Skeletal muscle tissue (tissue), 3 donors: ENCODE measurements at regions not wholly inside any gene's neighbourhood (a gene's known extent, or its start where the extent isn't known, plus 50 kb on each side); places are given as distances from the start of the nearest gene placed in this dataset.
"Not testable (repeated sequence)": the region's sequence is repeated elsewhere in the genome, so short reads cannot be mapped to it uniquely, and the experiment has no call there.

Experiments
- H3K27ac ChIP-seq: one replicate; pipeline ENCODE4 v1.7.0; 2013; ENCODE audit warnings: mild to moderate bottlenecking, low read depth, low read length, inconsistent platforms
- H3K27me3 ChIP-seq, 3 donors: one replicate each; pipeline ENCODE4 v1.7.0; 2013; ENCODE audit warnings: low read length in 3 of 3; ENCODE audit not compliant: control insufficient read depth in 3 of 3, insufficient read depth in 3 of 3
- H3K36me3 ChIP-seq, 3 donors: one replicate each; pipeline ENCODE4 v1.7.0; 2013; ENCODE audit warnings: low read length in 3 of 3; ENCODE audit not compliant: control insufficient read depth in 3 of 3, insufficient read depth in 3 of 3
- H3K4me1 ChIP-seq, 3 donors: one replicate each; pipeline ENCODE4 v1.7.0; 2013; ENCODE audit warnings: low read length in 3 of 3, mild to moderate bottlenecking in 3 of 3; ENCODE audit not compliant: control insufficient read depth in 3 of 3, insufficient read depth in 3 of 3
- H3K4me3 ChIP-seq, 3 donors: one replicate each; pipeline ENCODE4 v1.7.0; 2013; ENCODE audit warnings: low read length in 3 of 3
- H3K9ac ChIP-seq, 3 donors: one replicate each; pipeline ENCODE4 v1.7.0; 2013; ENCODE audit warnings: low read length in 3 of 3, mild to moderate bottlenecking in 3 of 3, moderate library complexity in 2 of 3, low read depth in 1 of 3
- H3K9me3 ChIP-seq, 3 donors: one replicate each; pipeline ENCODE4 v1.7.0; 2013; ENCODE audit warnings: low read length in 3 of 3; ENCODE audit not compliant: control insufficient read depth in 3 of 3
- donor health status: Osteomylitis.

- no peak overlapping the region for H3K27ac ChIP-seq
- H3K4me1 ChIP-seq: no peaks in the 10 kb centered on the region
- no peaks in the 10 kb centered on the region for H3K36me3 ChIP-seq
- H3K27me3 ChIP-seq: no peaks in the 10 kb centered on the region
- no peak overlapping the region for H3K9ac ChIP-seq
- no peaks in the 10 kb centered on the region for H3K9me3 ChIP-seq
- H3K4me3 ChIP-seq: no peak overlapping the region
Observed at GRCh38 chr6:130713144-130713543, 114.1 kb upstream of the SMLR1 start.

DNA sequence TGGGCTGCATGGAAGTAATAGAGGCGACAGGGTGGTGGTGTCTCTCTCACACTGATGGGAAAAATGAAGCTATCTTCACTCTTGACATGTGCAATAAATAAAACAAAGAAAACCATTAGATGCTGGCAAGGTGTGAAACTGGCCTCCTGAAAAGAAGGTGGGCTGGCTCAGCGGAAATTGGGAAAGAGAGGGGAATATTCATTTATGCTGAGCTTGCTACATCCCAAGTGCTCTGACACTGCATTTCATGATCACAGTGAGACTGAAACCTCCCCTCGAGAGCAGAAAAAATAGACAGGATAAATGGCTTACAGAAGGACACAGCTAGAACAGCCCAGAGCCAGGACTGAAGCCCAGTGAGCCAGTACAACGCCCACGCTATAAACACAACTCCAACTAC, 112.1 kb upstream of the SMLR1 start:
- H3K4me3 ChIP-seq: no peak overlapping the region
- H3K27me3 ChIP-seq: no peaks in the 10 kb centered on the region
- H3K4me1 ChIP-seq: no peaks in the 10 kb centered on the region
- H3K27ac ChIP-seq: no peak overlapping the region
- no peak overlapping the region for H3K9ac ChIP-seq
- H3K9me3 ChIP-seq: no peaks in the 10 kb centered on the region
- no peaks in the 10 kb centered on the region for H3K36me3 ChIP-seq

DNA sequence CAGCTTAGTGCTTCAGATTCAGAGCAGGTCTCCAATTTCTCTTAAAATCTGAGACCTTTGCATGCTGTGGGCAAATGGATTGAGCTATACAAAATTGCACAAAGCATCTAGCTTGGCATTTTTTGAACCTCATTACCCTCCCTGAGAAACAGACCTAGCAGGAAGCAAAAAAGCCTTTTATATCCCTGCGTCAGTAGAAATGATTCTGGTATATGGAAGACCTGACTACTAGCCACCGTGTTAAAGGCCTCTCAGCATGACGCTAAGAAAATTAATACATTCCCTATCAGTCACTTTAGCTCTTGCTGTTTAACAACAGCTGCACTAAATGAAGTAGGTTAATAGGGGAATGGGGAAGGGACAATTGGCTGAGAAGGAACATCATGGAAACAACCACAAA, 110.7 kb upstream of the SMLR1 start:
- Histone ChIP-seq H3K4me3 (no peak overlapping the region), H3K27ac (no peak overlapping the region), H3K27me3 (no peaks in the 10 kb centered on the region), H3K4me1 (no peaks in the 10 kb centered on the region), H3K36me3 (no peaks in the 10 kb centered on the region), H3K9ac (no peak overlapping the region), H3K9me3 (no peaks in the 10 kb centered on the region)

- Histone ChIP-seq H3K4me1 (no peaks in the 10 kb centered on the region), H3K27me3 (no peaks in the 10 kb centered on the region), H3K36me3 (no peaks in the 10 kb centered on the region), H3K9me3 (no peaks in the 10 kb centered on the region), H3K27ac (no peak overlapping the region), H3K9ac (no peak overlapping the region), H3K4me3 (no peak overlapping the region)
Observed at GRCh38 chr6:130717657-130718056, 109.5 kb upstream of the SMLR1 start.

GRCh38 chr6:130720076-130720715, 107.0 kb upstream of the SMLR1 start:
- Histone ChIP-seq H3K9ac (no peak overlapping the region), H3K4me3 (no peak overlapping the region), H3K4me1 (no peaks in the 10 kb centered on the region), H3K9me3 (no peaks in the 10 kb centered on the region), H3K27ac (no peak overlapping the region), H3K36me3 (no peaks in the 10 kb centered on the region), H3K27me3 (no peaks in the 10 kb centered on the region)

GRCh38 chr6:130724089-130724488, 103.1 kb upstream of the SMLR1 start:
- H3K27me3 ChIP-seq: no peaks in the 10 kb centered on the region
- H3K27ac ChIP-seq: no peak overlapping the region
- H3K9me3 ChIP-seq: no peaks in the 10 kb centered on the region
- no peaks in the 10 kb centered on the region for H3K36me3 ChIP-seq
- no peak overlapping the region for H3K9ac ChIP-seq
- H3K4me3 ChIP-seq: no peak overlapping the region
- no peaks in the 10 kb centered on the region for H3K4me1 ChIP-seq

DNA sequence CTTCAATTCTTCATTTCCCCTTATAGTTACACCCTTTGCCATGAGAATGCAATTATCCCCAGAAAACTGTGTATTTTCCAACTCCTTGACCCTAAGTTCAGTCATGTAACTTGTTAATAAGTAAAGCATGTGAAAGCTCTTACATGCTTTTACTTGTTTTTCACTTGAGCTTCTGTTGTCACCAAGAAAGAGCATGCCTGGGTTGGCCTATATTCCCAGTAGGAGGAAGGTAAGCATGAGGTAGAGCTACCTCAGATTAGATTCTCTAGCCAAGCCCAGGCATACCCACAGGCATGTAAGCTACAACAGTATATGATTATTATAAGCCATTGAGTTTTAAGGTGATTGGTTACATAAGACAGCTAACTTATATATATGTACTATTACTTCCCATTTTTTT, 101.7 kb upstream of the SMLR1 start:
- H3K4me3 ChIP-seq: no peak overlapping the region
- no peak overlapping the region for H3K27ac ChIP-seq
- no peaks in the 10 kb centered on the region for H3K27me3 ChIP-seq
- no peaks in the 10 kb centered on the region for H3K4me1 ChIP-seq
- H3K36me3 ChIP-seq: no peaks in the 10 kb centered on the region
- no peak overlapping the region for H3K9ac ChIP-seq
- no peaks in the 10 kb centered on the region for H3K9me3 ChIP-seq

- not testable (repeated sequence) for H3K9me3 ChIP-seq, H3K4me3 ChIP-seq, H3K27ac ChIP-seq, H3K27me3 ChIP-seq, H3K9ac ChIP-seq, H3K36me3 ChIP-seq, H3K4me1 ChIP-seq
Observed at GRCh38 chr6:130728064-130728463, 99.1 kb upstream of the SMLR1 start.

GRCh38 chr6:130730600-130730999, 96.6 kb upstream of the SMLR1 start:
- Histone ChIP-seq H3K9me3 (no peaks in the 10 kb centered on the region), H3K9ac (no peak overlapping the region), H3K4me3 (no peak overlapping the region)

DNA sequence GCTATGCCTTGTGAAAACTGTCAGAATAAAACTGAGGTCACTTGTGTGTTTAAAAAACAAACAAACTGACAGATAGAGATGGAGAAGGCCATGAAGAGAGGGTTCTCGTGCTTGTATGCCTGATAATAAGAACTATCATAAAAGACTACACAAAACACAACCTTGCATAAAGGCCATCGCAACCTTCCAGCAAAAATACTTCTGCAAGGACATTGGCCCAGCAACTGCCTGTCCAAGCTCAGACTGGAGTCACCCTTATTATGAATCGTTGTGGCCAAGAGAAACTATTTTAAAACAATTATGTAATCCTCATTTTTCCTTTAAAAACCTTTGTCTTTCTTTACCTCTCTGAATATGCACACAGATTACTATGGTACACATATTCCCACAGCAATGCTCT, 93.0 kb upstream of the SMLR1 start:
- Histone ChIP-seq H3K9ac (no peak overlapping the region), H3K9me3 (no peaks in the 10 kb centered on the region), H3K27me3 (no peaks in the 10 kb centered on the region), H3K4me3 (no peak overlapping the region), H3K36me3 (no peaks in the 10 kb centered on the region), H3K27ac (no peak overlapping the region), H3K4me1 (no peaks in the 10 kb centered on the region)

More at GRCh38 chr6:130730600-130730999, 96.6 kb upstream of the SMLR1 start:
- H3K4me1 ChIP-seq: no peaks in the 10 kb centered on the region
- H3K36me3 ChIP-seq: no peaks in the 10 kb centered on the region
- no peaks in the 10 kb centered on the region for H3K27me3 ChIP-seq
- H3K27ac ChIP-seq: no peak overlapping the region

GRCh38 chr6:130740308-130740707, 86.9 kb upstream of the SMLR1 start:
- Histone ChIP-seq H3K9me3 (no peaks in the 10 kb centered on the region), H3K27ac (no peak overlapping the region)

More at GRCh38 chr6:130740308-130740707, 86.9 kb upstream of the SMLR1 start:
- Histone ChIP-seq H3K36me3 (no peaks in the 10 kb centered on the region), H3K4me3 (no peak overlapping the region), H3K27me3 (peaks cover 0 to 3% (median 0%) of the 10 kb centered on the region in 3 donors), H3K9ac (no peak overlapping the region), H3K4me1 (no peaks in the 10 kb centered on the region)
